LNCAP (cell line): ENCODE measurements at regions not wholly inside any gene's neighbourhood (a gene's known extent, or its start where the extent isn't known, plus 50 kb on each side); places are given as distances from the start of the nearest gene placed in this dataset.

Experiments
- CTCF ChIP-seq: fragments of 450-650 bp; IDR thresholded peaks from 2 replicates; pipeline ENCODE4 v1.5.1; 2017; ENCODE audit warnings: mild to moderate bottlenecking

DNA sequence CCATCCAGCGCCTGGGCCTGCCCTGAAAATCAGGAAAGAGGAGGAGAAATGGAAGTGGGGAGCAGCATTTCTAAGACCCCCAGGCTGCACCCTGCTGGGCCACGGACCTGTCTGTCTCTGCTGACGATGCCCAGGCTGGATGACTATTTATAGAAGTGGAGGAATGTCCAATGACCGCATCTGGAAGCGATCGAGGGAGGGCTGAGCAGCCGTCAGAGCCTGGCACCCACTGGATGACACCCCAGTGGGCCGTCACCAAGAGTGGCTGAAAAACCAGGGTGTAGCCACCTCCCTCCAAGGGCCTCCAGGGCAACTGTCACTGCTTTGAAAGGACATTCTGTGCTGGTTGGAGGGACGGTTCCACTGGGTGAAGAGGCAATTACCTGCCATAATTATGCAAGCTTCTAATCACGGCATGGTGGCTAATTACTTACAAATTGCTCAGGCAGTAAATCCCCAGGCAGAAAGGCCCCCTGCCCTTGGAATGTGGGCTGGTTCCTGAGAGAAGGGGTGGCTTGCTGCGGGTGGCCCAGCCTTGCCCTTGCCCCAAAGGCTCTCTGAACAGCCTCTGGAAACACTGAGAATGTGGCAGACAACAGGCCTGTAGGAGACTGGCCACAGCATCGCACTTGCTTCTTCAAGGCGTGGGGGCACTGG is 332.1 kb downstream of the C16orf95 start:
- no peak for TF ChIP-seq CTCF

DNA sequence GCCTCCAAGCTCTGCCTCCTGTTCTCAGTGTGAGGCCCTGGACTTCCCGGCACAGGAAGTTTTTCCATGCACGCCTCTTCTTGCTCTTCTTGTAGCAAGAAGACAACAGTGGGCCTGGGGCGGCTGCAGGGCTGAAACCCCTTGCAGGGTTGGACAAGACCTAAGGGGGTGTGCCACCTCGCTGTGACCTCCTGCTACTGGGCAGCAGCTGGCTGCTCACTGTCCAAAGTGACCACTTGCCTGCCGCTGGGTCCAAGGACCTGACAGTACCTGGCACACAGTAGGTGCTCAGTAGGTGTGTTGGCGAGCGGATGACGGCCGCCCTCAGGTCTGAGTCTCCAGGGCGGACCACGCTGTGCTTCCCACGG is 331.6 kb downstream of the C16orf95 start:
- TF ChIP-seq CTCF, result no peak

- TF ChIP-seq CTCF, result no peak
These were observed 331.1 kb downstream of the C16orf95 start for GRCh38 chr16:86986136-86986535.

DNA sequence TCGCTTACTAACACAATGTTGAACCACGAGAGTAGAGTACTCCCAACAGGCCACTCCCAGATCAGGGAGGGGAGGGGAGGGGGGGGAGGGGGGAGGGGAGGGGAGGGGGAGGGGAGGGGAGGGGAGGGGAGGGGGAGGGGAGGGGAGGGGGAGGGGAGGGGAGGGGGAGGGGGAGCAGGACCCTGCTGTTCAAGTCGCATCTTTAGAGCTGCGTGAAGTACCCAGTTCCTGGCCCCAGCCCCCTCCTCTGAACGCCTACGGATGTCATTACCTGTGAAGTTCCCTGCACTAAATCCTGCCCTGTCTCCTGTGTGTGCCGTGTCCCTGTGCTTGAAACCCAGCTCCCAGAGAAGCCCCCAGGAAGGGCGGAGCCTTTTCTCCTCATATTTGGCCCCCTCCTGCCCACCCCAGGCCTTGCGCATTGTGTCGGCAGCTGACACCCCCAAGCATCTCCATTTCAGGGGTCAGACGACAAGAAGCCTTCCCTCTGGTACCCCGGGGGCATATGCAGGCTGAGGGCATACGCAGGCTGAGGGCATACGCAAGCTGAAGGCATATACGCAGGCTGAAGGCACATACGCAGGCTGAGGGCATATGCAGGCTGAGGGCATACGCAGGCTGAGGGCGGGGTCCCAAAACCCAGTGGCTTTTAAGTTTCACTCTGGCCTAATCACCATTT is 330.2 kb downstream of the C16orf95 start:
- TF ChIP-seq CTCF, result no peak

GRCh38 chr16:86987746-86988670 is 329.2 kb downstream of the C16orf95 start:
- no peak for TF ChIP-seq CTCF

- no peak for TF ChIP-seq CTCF
These were observed 328.1 kb downstream of the C16orf95 start for GRCh38 chr16:86988920-86989696.

DNA sequence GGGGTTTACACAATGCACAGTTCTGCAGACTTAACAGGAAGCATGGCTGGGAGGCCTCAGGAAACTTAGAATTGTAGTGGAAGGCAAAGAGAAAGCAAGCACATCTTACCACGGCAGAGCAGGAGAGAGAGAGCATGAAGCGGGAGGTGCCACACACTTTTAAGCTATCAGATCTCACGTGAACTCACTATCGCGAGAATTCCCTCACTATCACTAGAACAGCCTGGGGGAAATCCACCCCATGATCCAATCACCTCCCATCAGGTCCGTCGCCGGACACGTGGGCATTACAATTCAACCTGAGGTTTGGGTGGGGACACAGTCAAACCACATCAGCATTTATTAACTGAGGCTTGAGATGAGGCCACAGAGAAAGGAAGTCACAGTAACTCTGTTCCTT is 326.7 kb downstream of the C16orf95 start:
- TF ChIP-seq CTCF, result no peak
